HepG2 (cell line): ENCODE measurements at regions not wholly inside any gene's neighbourhood (a gene's known extent, or its start where the extent isn't known, plus 50 kb on each side); places are given as distances from the start of the nearest gene placed in this dataset.

ENCODE experiments used
- ATAC-seq: fragments of 200-7000 bp; cut with Tn5 transposase; 3 replicates; pipeline ENCODE4 v1.9.1; 2020; ENCODE audit warnings: mild to moderate bottlenecking, moderate library complexity
- BruUV-seq: library from RNA; stranded (reverse); fragments of 400-500 nt; replicated peaks from 2 replicates; lab custom pipeline; 2021; lab: Mats Ljungman, UMichigan
- CTCF ChIA-PET: fragments of 300-600 bp; formaldehyde crosslinking; extraction: SDS; loops from one replicate; lab custom pipeline; 2021; ENCODE audit warnings: low total read pairs, inconsistent platforms, low intra/inter-chr PET ratio; lab: Yijun Ruan, JAX
- POLR2A ChIA-PET: fragments of 350-600 bp; sonication (Branson Sonifier 250); formaldehyde crosslinking; loops from one replicate; lab custom pipeline; 2020; ENCODE audit warnings: antibody characterized with exemption, inconsistent platforms; lab: Yijun Ruan, JAX
- DNase-seq: peaks from one replicate; pipeline ENCODE4 v3.0.0-alpha.2; 2015; ENCODE audit warnings: low spot score
- FAIRE-seq: peaks from 3 replicates; lab custom pipeline; 2011; peaks lifted over from hg19 to GRCh38; lab: Jason Lieb, UNC
- H2AFZ ChIP-seq: one replicate; pipeline ENCODE4 v1.6.1; 2011; ENCODE audit warnings: low read length, inconsistent platforms
- H3K27ac ChIP-seq: fragments of 300-600 bp; 3 replicates; pipeline ENCODE4 v1.8.0; 2011; ENCODE audit warnings: mixed run types, mild to moderate bottlenecking, mixed read lengths, low read length, inconsistent platforms; ENCODE audit not compliant: insufficient read depth; ENCODE audit errors: extremely low read length
- H3K27me3 ChIP-seq, 2 experiments: fragments of 200-600 bp in 1 of 2; 2 replicates in 1 of 2; 3 replicates in 1 of 2; pipeline versions ENCODE4 v1.6.0 to v1.8.0; 2011; ENCODE audit warnings: low read length in 2 of 2, mild to moderate bottlenecking in 2 of 2, moderate library complexity in 2 of 2, inconsistent platforms in 1 of 2; ENCODE audit not compliant: insufficient read depth in 2 of 2, control insufficient read depth in 1 of 2
- H3K36me3 ChIP-seq, 2 experiments: fragments of 200-600 bp in 1 of 2; replicated peaks in 1 of 2; 2 replicates in 1 of 2; 3 replicates in 1 of 2; pipeline versions ENCODE4 v1.5.1 to v1.8.0; 2011; ENCODE audit warnings: low read length in 2 of 2, inconsistent platforms in 1 of 2; ENCODE audit not compliant: insufficient read depth in 2 of 2, control insufficient read depth in 1 of 2
- H3K4me1 ChIP-seq: 2 replicates; pipeline ENCODE4 v1.5.1; 2012; ENCODE audit warnings: low read length, inconsistent platforms; ENCODE audit not compliant: insufficient read depth
- H3K4me2 ChIP-seq: 2 replicates; pipeline ENCODE4 v1.6.0; 2011; ENCODE audit warnings: low read depth, low read length, inconsistent platforms
- H3K4me3 ChIP-seq, 3 experiments: fragments of 200-600 bp in 1 of 3; sonication (generic), shearing (Covaris generic) in 1 of 3; replicated peaks in 1 of 3; 2 replicates each; pipeline ENCODE4 v1.5.1; 2011 to 2016; ENCODE audit warnings: low read length in 3 of 3, inconsistent platforms in 2 of 3, low read depth in 2 of 3, mild to moderate bottlenecking in 2 of 3, control low read depth in 1 of 3, mixed read lengths in 1 of 3; ENCODE audit not compliant: insufficient read depth in 1 of 3
- H3K79me2 ChIP-seq: one replicate; pipeline ENCODE4 v1.6.1; 2011; ENCODE audit warnings: low read length, inconsistent platforms; ENCODE audit not compliant: insufficient read depth
- H3K9ac ChIP-seq: 2 replicates; pipeline ENCODE4 v1.6.0; 2011; ENCODE audit warnings: mild to moderate bottlenecking, low read depth, low read length, inconsistent platforms; ENCODE audit not compliant: insufficient read depth
- H3K9me3 ChIP-seq: 2 replicates; pipeline ENCODE4 v1.5.1; 2012; ENCODE audit warnings: mild to moderate bottlenecking, low read length
- H4K20me1 ChIP-seq: 2 replicates; pipeline ENCODE4 v1.6.0; 2011; ENCODE audit warnings: inconsistent platforms, mild to moderate bottlenecking, low read length, moderate library complexity; ENCODE audit not compliant: insufficient read depth
- ARNT ChIP-seq: fragments of 450-650 bp; IDR thresholded peaks from 2 replicates; pipeline ENCODE4 v1.6.1; 2017
- EP300 ChIP-seq, 3 experiments: sonication (generic) in 1 of 3; formaldehyde crosslinking in 1 of 3; IDR thresholded peaks; 2 replicates each; pipeline versions ENCODE4 v1.5.1 to v1.6.1; 2011 to 2020; ENCODE audit warnings: low read depth in 2 of 3, low read length in 2 of 3, borderline replicate concordance in 1 of 3, improper control_type of control experiment in 1 of 3, mild to moderate bottlenecking in 1 of 3, missing genetic modification reagents in 1 of 3, moderate library complexity in 1 of 3
- HHEX ChIP-seq: IDR thresholded peaks from 2 replicates; pipeline ENCODE4 v1.6.1; 2016; ENCODE audit warnings: control low read depth
- HMGA1 ChIP-seq: sonication (generic); formaldehyde crosslinking; conservative IDR thresholded peaks from 2 replicates; pipeline ENCODE4 v1.4.0; 2020; ENCODE audit warnings: missing genetic modification reagents
- PHF21A ChIP-seq: sonication (generic); formaldehyde crosslinking; IDR thresholded peaks from 2 replicates; pipeline ENCODE4 v1.5.0; 2020; ENCODE audit warnings: mild to moderate bottlenecking, missing genetic modification reagents
- POGZ ChIP-seq: sonication (generic); formaldehyde crosslinking; IDR thresholded peaks from 2 replicates; pipeline ENCODE4 v1.4.0; 2020; ENCODE audit warnings: mild to moderate bottlenecking, missing genetic modification reagents
- PRPF4 ChIP-seq: fragments of 200-400 bp; formaldehyde crosslinking; IDR thresholded peaks from 2 replicates; pipeline ENCODE4 v1.6.1; 2016; ENCODE audit warnings: low read length, low read depth; ENCODE audit not compliant: poor library complexity, severe bottlenecking
- SMARCC2 ChIP-seq: fragments of 450-650 bp; IDR thresholded peaks from 2 replicates; pipeline ENCODE4 v1.6.1; 2017; ENCODE audit warnings: antibody characterized with exemption, mild to moderate bottlenecking
- ZBTB38 ChIP-seq: sonication (generic); formaldehyde crosslinking; IDR thresholded peaks from 2 replicates; pipeline ENCODE4 v1.5.1; 2020; ENCODE audit warnings: mild to moderate bottlenecking, missing genetic modification reagents
- ZFP1 ChIP-seq: IDR thresholded peaks from 2 replicates; pipeline ENCODE4 v1.6.1; 2016
- ZFP37 ChIP-seq: sonication (generic); formaldehyde crosslinking; IDR thresholded peaks from 2 replicates; pipeline ENCODE4 v1.4.0; 2020; ENCODE audit warnings: missing genetic modification reagents, borderline replicate concordance
- ZHX2 ChIP-seq, 2 experiments: sonication (generic) in 1 of 2; formaldehyde crosslinking in 1 of 2; IDR thresholded peaks; 2 replicates each; pipeline versions ENCODE4 v1.6.1 to v1.9.0; 2014 to 2022; ENCODE audit warnings: antibody characterized with exemption in 1 of 2, borderline replicate concordance in 1 of 2, inconsistent platforms in 1 of 2, low read depth in 1 of 2, missing genetic modification reagents in 1 of 2
- ZNF121 ChIP-seq: sonication (generic); formaldehyde crosslinking; IDR thresholded peaks from 2 replicates; pipeline ENCODE4 v1.5.0; 2020; ENCODE audit warnings: mild to moderate bottlenecking, missing genetic modification reagents
- ZNF160 ChIP-seq: sonication (generic); formaldehyde crosslinking; IDR thresholded peaks from 2 replicates; pipeline ENCODE4 v1.8.0; 2022; ENCODE audit warnings: mild to moderate bottlenecking, inconsistent platforms, missing genetic modification reagents
- ZNF235 ChIP-seq: sonication (generic); formaldehyde crosslinking; IDR thresholded peaks from 2 replicates; pipeline ENCODE4 v1.8.1; 2023; ENCODE audit warnings: mild to moderate bottlenecking, missing genetic modification reagents, borderline replicate concordance
- ZNF264 ChIP-seq: sonication (generic); formaldehyde crosslinking; IDR thresholded peaks from 2 replicates; pipeline ENCODE4 v1.4.0; 2020; ENCODE audit warnings: missing genetic modification reagents
- ZNF296 ChIP-seq: sonication (generic); formaldehyde crosslinking; conservative IDR thresholded peaks from 2 replicates; pipeline ENCODE4 v1.5.0; 2020; ENCODE audit warnings: mild to moderate bottlenecking, missing genetic modification reagents
- ZNF839 ChIP-seq: sonication (generic); formaldehyde crosslinking; IDR thresholded peaks from 2 replicates; pipeline ENCODE4 v1.4.0; 2020; ENCODE audit warnings: missing genetic modification reagents, mild to moderate bottlenecking, borderline replicate concordance
- WGBS: methylation state at CpG from one replicate; pipeline ENCODE4 v1.1.6; 2017; ENCODE audit warnings: low lambda C conversion rate; 5-methylcytosine and 5-hydroxymethylcytosine counted together
- in situ Hi-C: cut with HindIII; loops from 2 replicates; pipeline ENCODE4 v1.10.0; 2017; ENCODE audit warnings: low pct_unique_long_range_greater_than_20kb; ENCODE audit not compliant: extremely low pct_ligation_motif_present
- intact Hi-C: fragments of 100-400 bp; cut with micrococcal nuclease; formaldehyde crosslinking; loops from one replicate; pipeline ENCODE4 v1.10.0; 2022; ENCODE audit not compliant: unreplicated experiment
- TF ChIP-seq, protein P1 (sequence below): sonication (generic); formaldehyde crosslinking; IDR thresholded peaks from 2 replicates; pipeline ENCODE4 v1.8.1; 2023; ENCODE audit warnings: mild to moderate bottlenecking, moderate library complexity, missing genetic modification reagents

DNA sequence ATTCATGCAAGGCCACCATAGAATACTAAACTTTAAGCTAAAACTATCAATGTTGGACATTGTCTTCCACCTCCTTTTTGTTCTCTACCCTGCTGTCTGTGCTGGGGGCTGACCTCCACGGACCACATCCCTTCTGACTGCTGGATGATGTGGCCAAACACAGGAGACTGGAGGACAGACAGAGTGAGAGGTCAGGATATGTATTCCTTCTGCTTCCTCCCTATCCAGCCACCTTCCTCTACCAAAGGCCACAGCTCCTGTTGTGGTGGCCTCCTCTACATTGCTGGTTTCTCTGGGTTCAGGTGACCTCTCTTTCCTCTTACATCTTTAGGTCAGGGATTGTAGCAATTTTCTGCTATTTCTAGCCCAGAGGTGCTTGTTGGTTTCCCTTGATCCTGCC lies 148.1 kb downstream of the ACTBL2 start:
- FAIRE-seq, result no peak
- no TSS peak for BruUV-seq

GRCh38 chr5:57332361-57332760 lies 150.2 kb downstream of the ACTBL2 start:
- H3K9me3 ChIP-seq, result no peaks in the 10 kb centered on the region
- no peak overlapping the region for H3K9ac ChIP-seq
- H3K27ac ChIP-seq, result no peak overlapping the region
- H3K79me2 ChIP-seq, result no peaks in the 10 kb centered on the region
- H3K4me1 ChIP-seq, result peaks cover 12% of the 10 kb centered on the region; the same call in 1 of the 2 replicates
- intact Hi-C loops (no loop called here), in situ Hi-C loops (no loop called here)
- H3K4me2 ChIP-seq, result no peak overlapping the region
- BruUV-seq, result no TSS peak
- no peaks in the 10 kb centered on the region for H4K20me1 ChIP-seq
- no peaks in the 10 kb centered on the region for H3K27me3 ChIP-seq
- FAIRE-seq, result no peak
- H3K36me3 ChIP-seq, result no peaks in the 10 kb centered on the region
- H2AFZ ChIP-seq, result no peak overlapping the region
- POLR2A ChIA-PET, result no interaction called here
- H3K4me3 ChIP-seq, result no peak overlapping the region
- CTCF ChIA-PET, result no interaction called here
- 7% methylated on average over 4 of the region's 4 CpGs for WGBS
- DNase-seq, result no peak
- no peak for ATAC-seq
- no peak for TF ChIP-seq ZHX2 (IDR thresholded peaks at IDR 0.05; ENCODE audit: low read depth)
- no peak for TF ChIP-seq ZHX2 (CRISPR knock-in tag; IDR thresholded peaks at IDR 0.05; ENCODE audit: borderline replicate concordance)
- TF ChIP-seq ZFP1, result no peak
- TF ChIP-seq PRPF4, result no peak
- TF ChIP-seq ZNF235 (CRISPR knock-in tag), result no peak
- TF ChIP-seq ARNT, result no peak
- no peak for TF ChIP-seq ZNF839 (CRISPR knock-in tag)
- TF ChIP-seq HHEX, result no peak
- TF ChIP-seq, protein P1, sequence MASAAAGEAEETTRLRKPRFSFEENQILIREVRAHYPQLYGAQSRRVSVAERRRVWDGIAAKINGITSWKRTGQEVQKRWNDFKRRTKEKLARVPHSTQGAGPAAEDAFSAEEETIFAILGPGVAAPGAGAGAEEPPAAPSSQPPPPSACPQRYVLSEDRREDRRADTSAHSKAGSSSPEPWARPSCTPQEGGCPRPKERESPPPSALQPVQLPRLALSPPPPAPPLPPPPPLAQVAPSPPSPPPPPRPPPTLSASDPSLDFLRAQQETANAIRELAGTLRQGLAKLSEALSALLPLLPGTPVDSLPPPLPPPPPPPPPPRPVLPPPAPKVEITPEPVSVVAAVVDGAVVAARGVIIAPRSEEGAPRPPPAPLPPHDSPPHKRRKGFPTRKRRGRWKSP (CRISPR knock-in tag), result no peak
- no peak for TF ChIP-seq SMARCC2

More for the DNA sequence above, 148.1 kb downstream of the ACTBL2 start:
- no peak for TF ChIP-seq PHF21A (CRISPR knock-in tag)
- TF ChIP-seq ZNF121 (CRISPR knock-in tag), result no peak
- no peak for TF ChIP-seq ZNF160
- no peak for TF ChIP-seq POGZ (CRISPR knock-in tag)
- no peak for TF ChIP-seq ZBTB38 (CRISPR knock-in tag)
- TF ChIP-seq ZNF296, result no peak
- no peak for TF ChIP-seq ZNF264
- TF ChIP-seq ZFP37 (CRISPR knock-in tag), result no peak
- TF ChIP-seq HMGA1 (CRISPR knock-in tag), result no peak
- TF ChIP-seq EP300 (IDR thresholded peaks at IDR 0.05; ENCODE audit: low read depth in 2 of 2, low read length in 2 of 2), result no peak
- no peak for TF ChIP-seq EP300 (CRISPR knock-in tag; IDR thresholded peaks at IDR 0.05; ENCODE audit: borderline replicate concordance)
- Histone ChIP-seq H3K79me2 (no peaks in the 10 kb centered on the region), H2AFZ (no peak overlapping the region), H4K20me1 (no peaks in the 10 kb centered on the region), H3K4me3 (no peak overlapping the region), H3K36me3 (no peaks in the 10 kb centered on the region), H3K27me3 (no peaks in the 10 kb centered on the region), H3K4me1 (peaks cover 22% of the 10 kb centered on the region), H3K27ac (no peak overlapping the region), H3K9me3 (no peaks in the 10 kb centered on the region), H3K4me2 (no peak overlapping the region), H3K9ac (no peak overlapping the region)
- intact Hi-C loops (no loop called here), in situ Hi-C loops (no loop called here)
- ChIA-PET POLR2A (no interaction called here), CTCF (no interaction called here)
- DNase-seq (no peak), ATAC-seq (no peak)
- 0% methylated on average over 1 of the region's 1 CpG for WGBS
